ENCODE measurements at regions not wholly inside any gene's neighbourhood (a gene's known extent, or its start where the extent isn't known, plus 50 kb on each side); places are given as distances from the start of the nearest gene placed in this dataset.

DNA sequence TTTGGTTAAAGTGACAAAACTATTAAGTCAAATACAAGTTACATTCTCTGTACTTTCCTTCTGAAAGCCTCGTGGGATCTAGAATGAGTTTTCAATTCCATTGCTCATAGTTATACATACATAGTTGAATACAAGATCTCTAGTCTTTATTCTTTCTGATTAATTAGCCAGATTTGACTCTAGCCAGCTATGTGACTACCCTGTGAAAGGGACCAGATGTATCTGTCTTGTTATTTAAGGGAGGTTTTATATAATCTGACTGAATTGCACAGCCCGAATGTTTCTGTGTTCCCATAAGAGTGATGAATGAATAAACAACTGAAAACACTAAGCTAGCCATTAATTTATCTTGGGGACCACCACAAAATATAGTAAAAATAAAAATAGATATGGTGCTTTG lies 166.7 kb downstream of the TMEM167A start:
- TF ChIP-seq POLR2A (IDR thresholded peaks at IDR 0.05), result no peak
- TF ChIP-seq, protein P1, sequence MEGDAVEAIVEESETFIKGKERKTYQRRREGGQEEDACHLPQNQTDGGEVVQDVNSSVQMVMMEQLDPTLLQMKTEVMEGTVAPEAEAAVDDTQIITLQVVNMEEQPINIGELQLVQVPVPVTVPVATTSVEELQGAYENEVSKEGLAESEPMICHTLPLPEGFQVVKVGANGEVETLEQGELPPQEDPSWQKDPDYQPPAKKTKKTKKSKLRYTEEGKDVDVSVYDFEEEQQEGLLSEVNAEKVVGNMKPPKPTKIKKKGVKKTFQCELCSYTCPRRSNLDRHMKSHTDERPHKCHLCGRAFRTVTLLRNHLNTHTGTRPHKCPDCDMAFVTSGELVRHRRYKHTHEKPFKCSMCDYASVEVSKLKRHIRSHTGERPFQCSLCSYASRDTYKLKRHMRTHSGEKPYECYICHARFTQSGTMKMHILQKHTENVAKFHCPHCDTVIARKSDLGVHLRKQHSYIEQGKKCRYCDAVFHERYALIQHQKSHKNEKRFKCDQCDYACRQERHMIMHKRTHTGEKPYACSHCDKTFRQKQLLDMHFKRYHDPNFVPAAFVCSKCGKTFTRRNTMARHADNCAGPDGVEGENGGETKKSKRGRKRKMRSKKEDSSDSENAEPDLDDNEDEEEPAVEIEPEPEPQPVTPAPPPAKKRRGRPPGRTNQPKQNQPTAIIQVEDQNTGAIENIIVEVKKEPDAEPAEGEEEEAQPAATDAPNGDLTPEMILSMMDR (IDR thresholded peaks at IDR 0.05), result no peak
- DNase-seq, result no peak
- no peaks in the 10 kb centered on the region for H3K36me3 ChIP-seq
- intact Hi-C loops (cut with DNase I; ENCODE audit: low total_unique reads), result no loop called here
- H3K4me3 ChIP-seq, result no peak overlapping the region
- H3K27me3 ChIP-seq, result no peaks in the 10 kb centered on the region
- H3K4me1 ChIP-seq, result no peaks in the 10 kb centered on the region
- H3K9me3 ChIP-seq, result no peaks in the 10 kb centered on the region
- no peak overlapping the region for H3K27ac ChIP-seq

DNA sequence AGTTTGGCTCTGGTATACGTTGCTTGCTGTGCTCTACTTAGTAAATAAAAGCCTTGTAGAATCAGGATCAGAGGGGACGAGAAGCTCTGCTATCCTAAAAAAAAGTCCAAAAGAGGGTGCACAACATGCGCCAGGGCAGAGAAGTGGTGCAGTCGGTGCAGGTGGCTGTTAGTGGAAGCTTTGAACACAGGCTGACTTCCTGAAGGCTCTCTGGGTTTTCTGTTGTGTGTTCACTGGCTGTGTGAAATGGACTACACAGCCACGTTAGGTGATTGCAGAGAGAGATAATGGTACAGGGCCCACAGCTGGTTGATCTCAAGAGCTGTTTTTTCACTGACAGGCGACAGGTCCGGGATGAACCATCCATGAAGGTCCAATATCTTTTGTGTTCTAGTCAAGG lies 167.4 kb downstream of the TMEM167A start:
- Histone ChIP-seq H3K9me3 (no peaks in the 10 kb centered on the region), H3K36me3 (no peaks in the 10 kb centered on the region), H3K4me1 (no peaks in the 10 kb centered on the region), H3K27ac (no peak overlapping the region), H3K4me3 (no peak overlapping the region), H3K27me3 (no peaks in the 10 kb centered on the region)
- DNase-seq, result no peak
- intact Hi-C loops (cut with DNase I; ENCODE audit: low total_unique reads), result no loop called here
- TF ChIP-seq, protein P1 (IDR thresholded peaks at IDR 0.05), result no peak
- no peak for TF ChIP-seq POLR2A (IDR thresholded peaks at IDR 0.05)

DNA sequence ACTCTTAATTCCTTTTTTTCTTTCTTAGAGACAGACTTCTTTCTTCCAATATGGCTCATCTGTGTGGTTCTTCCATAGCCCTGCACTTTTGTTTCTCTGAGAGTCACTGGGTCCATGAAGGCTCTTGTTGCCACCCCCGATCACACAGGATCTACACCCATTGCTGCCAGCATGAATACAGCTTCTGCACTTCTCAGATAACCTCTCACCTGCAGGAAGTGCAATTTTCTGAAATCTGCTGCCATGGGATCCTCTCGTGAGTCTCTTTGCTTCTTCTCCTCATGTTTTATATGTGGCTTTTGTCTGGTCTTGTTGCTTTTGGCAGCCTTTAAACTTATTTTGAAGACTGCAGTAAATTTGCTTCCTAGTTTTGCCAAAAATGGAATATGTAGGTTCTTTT lies 171.2 kb downstream of the TMEM167A start:
- H3K27ac ChIP-seq, result no peak overlapping the region
- H3K4me1 ChIP-seq, result no peaks in the 10 kb centered on the region
- H3K4me3 ChIP-seq, result no peak overlapping the region
- H3K27me3 ChIP-seq, result no peaks in the 10 kb centered on the region
- DNase-seq, result no peak
- H3K9me3 ChIP-seq, result no peaks in the 10 kb centered on the region
- TF ChIP-seq POLR2A (IDR thresholded peaks at IDR 0.05), result no peak
- TF ChIP-seq, protein P1 (IDR thresholded peaks at IDR 0.05), result no peak
- intact Hi-C loops (cut with DNase I; ENCODE audit: low total_unique reads), result no loop called here
- H3K36me3 ChIP-seq, result no peaks in the 10 kb centered on the region

DNA sequence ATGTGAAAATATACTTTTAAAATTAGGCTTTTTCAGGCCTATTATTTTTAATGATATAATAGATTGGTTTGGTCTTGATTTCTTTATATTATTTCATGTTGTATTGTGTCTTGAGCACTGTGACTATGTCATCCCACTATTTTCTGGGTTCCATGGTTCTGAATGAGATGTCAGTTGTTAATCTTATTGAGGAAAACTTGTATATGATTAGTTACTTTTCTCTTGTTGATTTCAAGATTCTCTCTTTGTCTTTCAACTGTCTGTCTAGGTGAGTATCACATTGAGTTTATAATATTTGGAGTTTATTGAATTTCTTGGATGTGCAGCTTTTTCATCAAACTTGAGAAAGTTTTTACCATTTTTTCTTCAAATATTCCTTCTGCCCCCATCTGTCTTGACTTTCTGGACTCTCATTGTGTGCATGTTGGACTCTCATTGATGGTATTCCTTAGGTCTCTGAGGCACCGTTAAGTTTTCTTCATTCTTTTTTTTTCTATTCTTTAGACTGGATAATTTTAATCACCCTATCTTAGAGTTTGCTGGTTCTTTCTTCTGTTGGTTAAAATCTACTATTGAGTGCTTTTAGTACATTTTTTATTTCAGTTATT lies 175.8 kb downstream of the TMEM167A start:
- no peaks in the 10 kb centered on the region for H3K36me3 ChIP-seq
- no peak overlapping the region for H3K4me3 ChIP-seq
- no peak for TF ChIP-seq POLR2A (IDR thresholded peaks at IDR 0.05)
- TF ChIP-seq, protein P1 (IDR thresholded peaks at IDR 0.05), result no peak
- intact Hi-C loops (cut with DNase I; ENCODE audit: low total_unique reads), result no loop called here
- no peak overlapping the region for H3K27ac ChIP-seq
- no peaks in the 10 kb centered on the region for H3K9me3 ChIP-seq
- H3K27me3 ChIP-seq, result no peaks in the 10 kb centered on the region
- DNase-seq, result no peak
- no peaks in the 10 kb centered on the region for H3K4me1 ChIP-seq

DNA sequence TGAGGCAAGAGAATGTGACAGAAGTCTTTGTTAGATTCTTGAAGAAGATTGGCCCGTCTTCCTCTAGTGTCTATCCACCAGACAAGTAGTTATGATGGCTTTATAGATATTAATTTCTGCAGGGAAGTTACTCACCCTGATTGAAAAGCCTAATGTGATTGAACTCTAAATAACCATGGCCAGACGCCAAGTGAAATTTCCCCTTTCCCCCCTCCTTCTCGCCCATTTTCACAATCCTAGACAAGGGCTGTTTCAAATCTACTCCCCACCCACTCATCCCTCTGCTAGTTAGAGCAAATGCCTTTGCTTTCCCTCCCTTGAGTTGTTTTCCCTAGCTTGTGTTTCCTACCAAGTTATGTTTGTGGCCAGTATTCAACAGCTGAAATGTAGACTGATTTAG lies 182.5 kb downstream of the TMEM167A start:
- Histone ChIP-seq H3K36me3 (no peaks in the 10 kb centered on the region), H3K27me3 (no peaks in the 10 kb centered on the region), H3K9me3 (no peaks in the 10 kb centered on the region), H3K27ac (no peak overlapping the region), H3K4me3 (no peak overlapping the region), H3K4me1 (no peaks in the 10 kb centered on the region)
- no peak for DNase-seq
- TF ChIP-seq, protein P1 (IDR thresholded peaks at IDR 0.05), result no peak
- TF ChIP-seq POLR2A (IDR thresholded peaks at IDR 0.05), result no peak
- intact Hi-C loops (cut with DNase I; ENCODE audit: low total_unique reads), result no loop called here

All from uterus (tissue), 3 donors.